GM11168 (cell line): ENCODE measurements at regions not wholly inside any gene's neighbourhood (a gene's known extent, or its start where the extent isn't known, plus 50 kb on each side); places are given as distances from the start of the nearest gene placed in this dataset.

Experiments used
- in situ Hi-C: fragments of 300-500 bp; cut with MboI; formaldehyde crosslinking; loops from one replicate; pipeline ENCODE4 v1.12.0; 2022; ENCODE audit warnings: low sequenced_read_pairs; ENCODE audit not compliant: unreplicated experiment

DNA sequence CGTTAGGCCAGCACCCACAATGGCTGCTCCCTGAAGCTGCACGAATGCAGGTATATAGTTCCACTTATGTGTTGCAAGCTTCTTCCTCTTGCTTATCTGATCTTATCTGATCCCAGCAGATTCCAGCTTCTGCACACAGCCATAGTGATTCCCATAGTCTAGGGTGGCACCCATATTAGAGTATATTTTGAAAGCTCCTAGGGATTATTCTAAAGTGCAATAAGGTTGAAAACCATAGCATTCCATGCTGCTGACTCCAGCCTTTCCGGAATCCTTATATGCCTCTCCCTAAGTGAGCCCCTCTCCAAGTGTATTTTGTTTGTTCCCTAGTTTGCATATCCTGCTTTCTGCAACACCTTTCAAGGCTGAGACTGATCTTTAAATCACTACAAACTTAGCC is 432.0 kb downstream of the SETD4 start:
- in situ Hi-C loops = no loop called here

DNA sequence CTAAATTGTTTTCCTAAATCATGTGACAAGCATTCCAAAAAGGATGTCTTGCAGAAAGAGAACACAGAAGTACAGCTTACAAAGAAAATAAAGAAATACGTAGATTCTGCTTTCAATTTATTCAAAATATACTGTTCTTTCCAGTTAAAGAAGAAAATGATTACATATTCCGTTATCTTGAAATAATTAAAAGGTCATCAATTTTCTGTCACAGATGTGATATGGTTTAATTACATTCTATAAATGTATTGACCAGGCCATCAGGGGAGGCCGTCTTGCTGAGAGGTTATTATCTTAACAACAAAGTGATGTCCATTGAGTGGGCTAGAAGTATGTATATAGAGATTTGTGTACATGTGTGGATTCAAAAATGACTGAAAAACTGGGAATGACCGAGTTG is 432.9 kb downstream of the SETD4 start:
- in situ Hi-C loops = no loop called here

DNA sequence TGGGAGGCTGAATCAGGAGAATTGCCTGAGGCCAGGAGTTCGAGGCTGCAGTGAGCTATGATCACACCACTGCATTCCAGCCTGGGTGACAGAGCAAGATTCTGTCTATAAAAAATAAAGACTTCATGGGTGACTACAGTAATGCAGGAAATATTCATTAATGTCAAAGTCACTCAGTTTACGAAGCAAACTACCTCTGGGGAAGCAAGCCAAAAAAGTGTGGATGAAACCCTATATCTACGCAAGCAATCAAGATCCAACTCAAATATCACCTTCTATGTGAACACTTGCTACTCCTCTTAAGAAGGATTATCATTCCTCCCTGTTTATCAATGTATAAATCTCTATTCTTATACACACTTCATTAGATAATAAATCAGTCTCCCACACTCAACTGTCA is 434.8 kb downstream of the SETD4 start:
- in situ Hi-C loops = no loop called here

DNA sequence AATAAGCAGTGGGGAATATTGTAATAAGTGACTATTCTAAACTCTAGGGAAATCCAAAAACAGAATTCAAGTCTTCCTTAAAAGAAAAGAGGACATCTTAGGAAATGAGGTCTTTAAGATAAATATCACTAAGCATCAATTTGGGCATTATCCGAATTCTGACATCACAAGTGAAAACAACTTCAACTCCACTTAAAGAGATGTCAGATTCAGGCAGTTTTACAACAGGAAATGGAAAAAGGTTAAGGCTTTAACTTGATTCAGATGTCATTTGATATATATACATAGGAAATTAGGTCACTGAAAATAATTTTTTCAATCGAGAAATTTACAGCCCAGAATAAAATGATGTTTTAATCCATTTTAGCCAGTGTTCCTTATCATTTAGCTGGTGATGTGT is 435.4 kb downstream of the SETD4 start:
- in situ Hi-C loops = no loop called here

DNA sequence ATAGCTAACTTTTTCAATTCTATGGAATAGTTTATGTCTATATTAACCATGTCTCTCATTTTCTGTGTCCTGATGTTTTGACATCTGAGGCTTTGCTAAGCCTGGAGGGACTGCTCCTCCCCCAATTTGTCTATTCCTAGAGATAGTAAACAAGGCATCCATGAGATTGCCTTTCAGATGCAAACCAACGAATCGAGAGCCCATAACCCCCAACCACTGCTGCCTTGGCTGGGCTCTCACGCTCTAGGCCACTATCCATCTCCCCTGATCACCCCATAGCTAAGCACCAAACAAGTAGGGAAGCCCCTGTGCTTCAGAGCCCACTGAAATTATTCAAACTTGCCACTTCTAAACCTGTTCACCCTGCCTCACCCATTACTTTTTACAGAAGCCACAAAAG is 437.7 kb downstream of the SETD4 start:
- in situ Hi-C loops = no loop called here

DNA sequence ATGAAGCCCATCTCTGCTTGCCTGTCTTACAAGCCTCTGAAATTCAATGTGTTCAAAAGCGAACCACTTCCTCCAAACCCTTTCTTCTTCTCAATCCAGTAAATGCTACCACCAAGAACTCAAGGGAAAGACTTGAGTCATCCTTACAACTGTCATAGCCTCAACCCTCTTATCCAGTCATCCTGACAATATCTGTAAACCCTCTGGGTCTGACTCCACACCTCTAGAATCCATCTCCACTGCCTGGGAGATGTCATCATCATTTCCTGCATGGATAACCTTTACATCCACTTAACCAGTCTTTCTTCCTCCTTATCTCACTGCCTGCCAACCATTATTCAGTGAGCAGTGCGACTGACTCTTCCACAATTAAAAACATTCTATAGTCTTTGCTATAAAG is 441.1 kb downstream of the SETD4 start:
- in situ Hi-C loops = no loop called here

DNA sequence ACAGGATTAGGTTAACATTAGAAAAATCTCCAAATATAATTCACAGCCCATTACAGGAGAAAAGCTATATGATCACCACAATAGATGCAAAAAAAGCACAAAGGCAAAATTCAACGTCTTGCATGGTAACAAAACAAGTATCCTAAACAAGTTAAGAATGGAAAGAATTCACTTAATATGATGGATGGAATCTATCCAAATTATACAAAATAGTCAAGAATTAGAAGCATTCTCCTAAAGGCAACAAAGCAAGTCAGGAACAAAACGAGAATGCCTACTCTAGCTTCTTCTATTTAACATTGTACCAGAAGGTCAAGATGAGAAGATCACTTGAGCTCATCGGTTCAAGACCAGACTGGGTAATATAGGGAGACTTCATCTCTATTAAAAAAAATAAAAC is 442.8 kb downstream of the SETD4 start:
- in situ Hi-C loops = no loop called here

DNA sequence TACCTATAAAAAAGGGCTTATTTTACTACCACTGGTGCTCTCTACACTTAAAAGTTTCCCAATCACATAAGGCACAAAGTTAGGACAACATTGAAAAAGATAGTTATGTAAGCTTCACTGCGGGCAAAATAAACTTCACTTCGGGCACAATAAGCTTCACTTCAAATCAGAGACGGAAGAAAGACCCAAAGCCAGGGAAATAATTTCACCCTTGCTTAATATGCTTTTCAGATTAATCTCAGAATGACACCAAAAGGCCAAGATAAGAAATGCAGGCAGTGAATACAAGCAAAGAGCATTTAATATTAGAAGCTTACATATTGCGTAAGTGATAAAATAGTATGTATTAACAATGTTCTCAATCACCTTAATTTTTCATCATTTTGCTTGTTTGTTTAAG is 444.2 kb downstream of the SETD4 start:
- in situ Hi-C loops = no loop called here

DNA sequence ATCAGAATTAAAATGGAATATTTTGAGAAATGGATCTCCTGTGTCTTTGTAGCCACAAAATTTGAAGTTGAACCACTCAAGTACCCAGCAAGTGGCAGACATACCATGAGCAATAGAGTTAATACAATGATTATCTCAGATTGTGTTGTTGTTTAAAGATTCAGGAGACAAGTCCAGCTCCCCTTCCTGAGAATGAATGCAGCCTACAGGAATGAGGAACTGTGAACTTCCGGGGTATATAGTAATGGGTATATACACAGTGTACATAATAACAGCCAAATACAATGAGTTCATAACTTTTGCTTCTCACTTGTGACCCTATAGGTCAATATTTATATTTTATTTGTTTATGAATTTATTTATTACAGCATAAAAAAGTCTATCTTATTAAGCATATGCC is 445.0 kb downstream of the SETD4 start:
- in situ Hi-C loops = no loop called here

DNA sequence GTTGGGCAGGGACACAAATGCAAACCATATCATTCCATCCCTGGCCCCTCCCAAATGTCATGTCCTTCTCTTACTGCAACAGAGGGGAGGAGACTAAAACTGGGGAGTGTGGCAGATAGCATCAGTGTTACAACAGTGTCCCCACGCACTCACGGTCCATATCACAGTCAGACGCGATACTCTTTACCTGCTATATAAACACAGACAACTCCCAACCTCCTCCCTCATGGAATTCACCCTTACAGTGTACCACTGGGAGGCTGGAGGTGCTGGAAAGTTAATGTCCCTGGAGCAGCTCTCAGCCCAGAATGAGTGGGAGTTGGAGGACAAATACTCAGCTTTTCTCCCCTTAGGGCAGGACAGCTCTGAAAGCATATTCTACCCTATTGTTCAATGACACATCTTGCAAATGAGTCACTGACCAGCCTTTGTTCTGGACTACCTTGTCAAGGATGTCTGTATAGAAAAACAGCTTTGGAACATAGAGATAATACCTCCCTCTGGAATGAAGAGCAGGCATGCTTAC is 445.9 kb downstream of the SETD4 start:
- in situ Hi-C loops = no loop called here

DNA sequence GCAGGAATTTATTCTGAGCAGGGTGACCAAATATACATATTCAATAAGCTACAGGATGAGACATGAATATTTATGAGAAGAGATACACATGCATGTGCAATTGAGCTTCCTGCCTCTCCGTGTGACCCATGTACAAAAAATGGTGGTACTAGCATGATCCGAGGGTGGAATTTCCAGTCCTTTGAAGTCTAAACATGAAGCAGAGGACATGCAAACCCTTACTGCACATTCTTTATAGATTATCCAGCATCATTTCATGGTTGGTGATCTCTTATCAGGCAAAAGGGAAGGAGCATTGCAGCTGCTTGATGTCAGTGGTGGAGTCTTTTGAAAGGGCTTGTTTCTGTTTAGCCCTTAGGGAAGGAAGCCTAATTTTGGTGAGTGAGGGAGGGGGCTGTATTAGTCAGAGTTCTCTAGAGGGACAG is 448.6 kb downstream of the SETD4 start:
- in situ Hi-C loops = no loop called here

DNA sequence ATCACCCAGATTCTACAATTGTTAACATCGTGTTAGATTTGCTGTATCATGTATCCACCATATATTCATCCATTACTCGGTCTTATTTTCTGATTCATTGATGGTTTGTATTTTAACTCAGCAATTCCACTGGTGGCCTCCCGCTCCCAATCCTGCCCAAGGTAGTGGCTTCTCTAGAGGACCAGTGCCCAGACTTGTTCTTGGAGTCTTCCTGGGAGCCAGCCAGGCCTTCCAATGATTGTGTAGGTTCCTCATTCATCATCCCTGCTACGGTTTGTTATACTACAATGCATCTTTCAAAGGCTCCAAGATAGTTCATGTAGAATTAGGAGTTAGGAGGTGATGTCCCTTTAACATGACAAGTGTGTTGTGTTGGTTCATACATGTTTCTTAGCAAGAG is 451.1 kb downstream of the SETD4 start:
- in situ Hi-C loops = no loop called here

DNA sequence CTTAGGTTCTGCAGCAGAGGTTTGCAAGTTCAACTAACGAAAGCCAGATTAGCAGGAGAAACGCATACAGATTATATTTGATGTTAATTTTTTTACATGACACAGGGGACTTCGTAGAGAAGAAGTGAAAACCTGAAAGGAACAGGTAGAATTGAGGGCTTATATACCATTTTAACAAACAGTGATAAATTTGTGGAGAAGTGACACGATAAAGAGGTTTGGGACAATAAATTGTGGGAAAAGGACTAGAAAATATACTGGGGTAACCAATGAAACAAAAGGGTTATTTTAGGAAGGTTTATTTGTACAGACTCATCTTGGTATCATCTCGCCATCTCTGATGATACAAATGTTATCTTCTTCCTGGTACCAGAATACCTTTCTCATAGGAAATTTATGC is 452.9 kb downstream of the SETD4 start:
- in situ Hi-C loops = no loop called here

DNA sequence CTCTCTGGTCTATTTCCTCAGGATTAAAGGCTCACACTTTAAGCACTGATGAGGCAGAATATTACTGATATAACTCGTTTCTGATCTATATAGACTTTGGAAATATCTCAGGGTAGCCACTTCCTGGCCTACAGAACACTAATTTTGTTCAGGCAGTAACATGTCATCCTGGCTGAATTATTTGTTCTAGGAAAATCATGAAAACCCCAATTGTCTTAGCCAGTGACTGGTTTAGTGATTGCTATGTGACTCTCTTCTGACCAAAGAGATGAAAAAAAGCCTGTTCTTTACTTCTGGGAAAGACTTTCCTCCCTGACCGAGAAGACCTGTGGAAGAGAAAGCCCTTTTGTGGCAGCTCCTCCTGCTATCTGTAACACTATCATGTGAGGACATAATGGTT is 453.7 kb downstream of the SETD4 start:
- in situ Hi-C loops = no loop called here

DNA sequence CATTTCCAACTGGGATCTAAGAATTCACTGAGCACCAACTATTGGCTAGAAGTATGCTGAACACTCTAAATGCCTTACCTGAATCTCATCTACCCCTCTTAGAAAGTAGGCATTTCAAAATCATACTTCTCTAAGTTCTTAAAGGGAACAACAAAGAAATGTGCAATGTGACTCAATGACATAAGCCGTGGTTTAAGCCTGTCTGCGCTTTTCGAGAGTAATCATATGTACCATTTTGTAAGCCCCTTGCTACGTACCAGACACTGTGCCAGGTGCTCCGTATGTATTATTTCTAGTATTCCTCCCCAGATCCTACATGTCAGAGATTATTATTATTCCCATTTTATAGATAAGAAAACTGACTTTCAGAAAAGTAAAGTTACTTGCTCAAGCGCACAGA is 454.2 kb downstream of the SETD4 start:
- in situ Hi-C loops = no loop called here

DNA sequence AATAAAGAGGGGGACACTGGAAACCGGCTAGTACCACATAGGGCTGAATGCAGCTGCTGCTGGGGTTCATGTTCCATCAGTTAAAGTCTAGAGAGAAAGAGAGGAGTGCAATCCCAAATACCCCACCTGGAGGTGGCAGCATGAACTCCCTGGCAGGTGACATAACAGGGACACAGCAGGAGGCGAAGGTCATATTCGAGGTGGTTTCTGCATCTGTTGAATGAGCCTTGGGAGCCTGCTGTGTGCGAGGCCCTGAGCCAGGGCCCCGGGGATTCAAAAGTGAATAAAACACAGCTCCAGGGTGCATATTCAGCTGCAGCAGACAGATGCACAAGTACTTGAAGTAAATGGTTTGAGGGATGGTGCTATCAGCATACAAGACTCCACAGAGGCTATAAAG is 456.8 kb downstream of the SETD4 start:
- in situ Hi-C loops = no loop called here

DNA sequence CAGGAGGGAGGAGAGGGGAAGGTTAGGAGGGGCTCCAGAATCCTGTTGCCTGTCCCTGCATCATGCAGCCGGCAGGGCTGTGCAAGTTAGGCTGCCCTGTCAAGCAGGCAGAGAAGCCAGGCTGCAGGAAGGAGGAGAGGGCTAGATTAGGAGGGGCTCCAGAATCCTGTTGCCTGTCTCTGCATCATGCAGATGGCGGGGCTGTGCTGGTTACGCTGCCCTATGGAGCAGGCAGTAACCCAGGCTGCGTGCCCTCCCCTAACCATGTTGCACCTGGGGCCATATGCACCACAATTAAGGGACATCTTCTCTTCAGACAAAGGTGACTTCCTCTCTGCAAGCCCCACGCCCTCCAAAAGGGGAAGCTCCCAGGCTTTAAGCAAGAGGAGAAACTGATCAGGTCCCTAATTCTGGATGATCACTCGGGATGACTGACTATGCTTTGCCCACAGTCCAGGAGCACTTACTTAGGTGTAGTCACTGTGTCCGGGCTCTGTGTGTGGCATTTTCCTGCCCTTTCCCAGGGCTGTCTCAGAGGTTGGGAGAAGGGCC is 457.4 kb downstream of the SETD4 start:
- in situ Hi-C loops = no loop called here

DNA sequence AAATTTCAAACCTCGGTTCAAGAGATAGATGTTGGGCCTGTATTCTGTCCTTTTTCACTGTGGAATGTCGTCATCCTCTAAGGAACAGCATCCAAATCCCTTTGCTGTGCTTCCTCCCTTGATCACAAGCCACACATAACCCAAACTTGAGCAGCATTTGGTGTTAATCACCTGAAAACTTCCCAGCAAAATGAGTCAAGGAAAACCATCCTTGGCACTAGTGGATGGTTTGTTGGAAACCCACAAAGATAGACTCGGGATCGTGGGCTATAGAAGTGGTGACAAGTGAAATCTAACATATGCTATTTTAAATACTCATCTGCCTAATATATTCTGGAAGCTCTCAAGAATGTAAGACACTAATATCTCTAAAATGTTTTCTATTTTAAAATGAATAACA is 459.1 kb downstream of the SETD4 start:
- in situ Hi-C loops = no loop called here

DNA sequence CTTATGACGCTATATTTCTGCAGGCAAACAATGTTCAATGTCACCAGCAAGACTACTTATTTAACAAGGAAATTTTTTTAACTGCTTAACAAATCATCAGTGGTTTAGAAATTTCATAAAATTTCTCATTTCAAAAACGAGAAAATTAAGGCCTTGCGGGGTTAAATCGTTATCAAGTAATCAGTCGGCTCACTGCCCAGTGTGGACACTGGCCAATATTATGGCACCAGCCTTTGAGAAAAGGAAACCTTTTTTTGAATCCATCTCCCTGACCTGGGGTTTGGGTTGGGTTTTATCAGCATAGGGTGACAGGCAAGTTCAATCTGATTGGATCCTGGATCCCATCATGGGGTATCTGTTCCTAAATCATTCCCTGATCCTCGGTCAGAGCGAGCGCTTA is 461.2 kb downstream of the SETD4 start:
- in situ Hi-C loops = no loop called here

DNA sequence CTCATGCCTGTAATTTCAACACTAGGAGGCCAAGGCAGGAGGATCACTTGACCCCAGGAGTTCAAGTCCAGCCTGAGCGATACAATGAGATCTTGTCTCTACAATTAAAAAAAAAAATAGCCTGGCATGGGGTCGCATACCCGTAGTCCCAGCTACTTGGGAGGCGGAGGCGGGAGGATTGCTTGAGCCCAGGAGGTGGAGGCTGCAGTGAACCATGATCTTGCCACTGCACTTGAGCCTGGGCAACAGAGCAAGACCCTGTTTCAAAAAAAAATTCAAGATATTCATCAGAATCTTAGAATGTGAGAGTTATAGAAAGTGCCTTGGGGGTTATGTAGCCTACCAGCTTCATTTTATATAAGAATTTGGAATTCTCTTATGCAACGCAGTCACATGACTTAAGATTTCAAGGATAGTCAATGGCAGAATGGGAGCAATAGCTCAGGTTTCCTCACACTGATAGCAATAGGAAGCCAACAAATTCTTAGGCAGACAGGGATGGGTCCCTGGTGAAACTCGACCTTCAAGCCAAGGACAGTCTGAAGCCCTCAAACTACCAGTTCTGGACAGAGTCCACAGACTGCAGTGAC is 462.5 kb downstream of the SETD4 start:
- in situ Hi-C loops = no loop called here

DNA sequence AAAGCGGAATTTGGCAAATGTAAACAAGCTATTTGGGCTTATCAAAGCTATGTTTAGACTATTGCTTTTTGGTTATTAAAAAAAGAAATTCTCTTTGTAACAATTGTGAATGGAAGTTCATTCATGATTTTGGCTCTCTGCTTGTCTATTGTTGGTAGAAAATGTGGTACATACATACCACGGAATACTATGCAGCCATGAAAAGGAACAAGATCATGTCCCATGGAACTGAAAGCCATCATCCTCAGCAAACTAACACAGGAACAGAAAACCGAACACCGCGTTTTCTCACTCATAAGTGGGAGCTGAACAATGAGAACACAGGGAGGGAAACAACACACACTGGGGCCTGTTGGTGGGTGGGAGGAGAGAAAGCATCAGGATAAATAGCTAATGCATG is 465.4 kb downstream of the SETD4 start:
- in situ Hi-C loops = no loop called here

DNA sequence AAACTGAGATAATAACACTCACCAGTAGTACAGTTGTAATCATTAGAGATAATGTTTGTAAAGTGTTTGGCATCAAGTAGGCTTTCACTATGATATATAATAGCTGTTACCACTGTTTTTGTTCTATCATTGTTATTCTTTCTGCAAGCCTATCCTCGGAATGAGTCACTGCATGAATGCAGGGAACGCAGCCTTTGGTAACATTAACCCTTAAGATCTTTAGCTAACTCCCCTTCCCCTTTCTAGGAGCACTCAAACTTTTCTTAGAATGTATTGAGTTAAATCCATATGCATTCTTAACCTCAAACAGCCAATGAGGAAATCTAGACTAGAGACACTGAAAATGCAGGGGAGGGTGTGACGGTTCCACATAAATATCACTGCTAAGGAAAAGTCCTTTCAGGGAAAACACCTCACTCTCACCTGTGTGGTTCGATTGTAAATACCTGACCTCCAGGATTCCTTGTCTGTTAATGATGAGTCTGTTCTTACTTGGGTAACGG is 467.3 kb downstream of the SETD4 start:
- in situ Hi-C loops = no loop called here
